A549 (cell line): ENCODE measurements at regions not wholly inside any gene's neighbourhood (a gene's known extent, or its start where the extent isn't known, plus 50 kb on each side); places are given as distances from the start of the nearest gene placed in this dataset.

Source experiments
- CBX8 ChIP-seq: fragments of 200-600 bp; sonication (generic); IDR thresholded peaks from 2 replicates; pipeline ENCODE4 v1.6.1; 2016
- CTCF ChIP-seq: fragments of >200 bp; sonication (Bioruptor Twin); formaldehyde crosslinking; IDR thresholded peaks from 3 replicates; pipeline ENCODE4 v1.5.1; 2016
- E2F6 ChIP-seq: IDR thresholded peaks from 2 replicates; pipeline ENCODE4 v1.6.1; 2012; ENCODE audit warnings: low read depth, borderline replicate concordance
- HOXB13 ChIP-seq: fragments of 250-450 bp; sonication (Bioruptor Pico); IDR thresholded peaks from 2 replicates; pipeline ENCODE4 v1.5.0; 2020; ENCODE audit warnings: low read depth, mild to moderate bottlenecking, moderate library complexity
- JUN ChIP-seq, 2 experiments: fragments of >200 bp; sonication (Bioruptor Twin); formaldehyde crosslinking; IDR thresholded peaks; 2 replicates in 1 of 2; 3 replicates in 1 of 2; pipeline ENCODE4 v1.6.1; 2016 to 2017
- JUNB ChIP-seq: fragments of >200 bp; sonication (Bioruptor Twin); formaldehyde crosslinking; IDR thresholded peaks from 2 replicates; pipeline ENCODE4 v1.6.1; 2016
- POLR2A ChIP-seq: IDR thresholded peaks from 2 replicates; pipeline ENCODE4 v1.6.1; 2012; ENCODE audit warnings: mild to moderate bottlenecking, low read length
- REST ChIP-seq: fragments of 200-600 bp; sonication (generic); IDR thresholded peaks from 2 replicates; pipeline ENCODE4 v1.6.1; 2016; ENCODE audit warnings: antibody characterized with exemption, mild to moderate bottlenecking, moderate library complexity

- TF ChIP-seq POLR2A (no peak), E2F6 (no peak), CTCF (no peak), HOXB13 (CRISPR knock-in tag) (no peak), JUN (IDR thresholded peaks at IDR 0.05) (no peak), CBX8 (no peak), JUNB (no peak), REST (no peak)
Measured at GRCh38 chr13:54433493-54434206, 1405.0 kb downstream of the OLFM4 start.
